Effector memory CD8-positive, alpha-beta T cell (primary cell): ENCODE measurements at regions not wholly inside any gene's neighbourhood (a gene's known extent, or its start where the extent isn't known, plus 50 kb on each side); places are given as distances from the start of the nearest gene placed in this dataset.
"Not testable (repeated sequence)": the region's sequence is repeated elsewhere in the genome, so short reads cannot be mapped to it uniquely, and the experiment has no call there.

ENCODE experiments used
- ATAC-seq: fragments of 150-1000 bp; cut with Tn5 transposase; replicated peaks from 2 replicates; pipeline ENCODE4 v1.10.0; 2021; ENCODE audit warnings: mild to moderate bottlenecking, moderate library complexity
- DNase-seq, 3 experiments: peaks; one replicate each; pipeline ENCODE4 v3.0.0; 2021
- H3K27ac Mint-ChIP-seq, 2 donors: one replicate each; pipeline ENCODE4 v1.8.0; 2022; ENCODE audit warnings: mild to moderate bottlenecking in 2 of 2, mixed read lengths in 2 of 2, moderate library complexity in 2 of 2
- H3K27me3 Mint-ChIP-seq, 2 donors: one replicate each; pipeline ENCODE4 v1.8.0; 2022; ENCODE audit warnings: mixed read lengths in 2 of 2
- H3K36me3 Mint-ChIP-seq: one replicate; pipeline ENCODE4 v1.8.0; 2022; ENCODE audit warnings: mild to moderate bottlenecking, moderate library complexity, mixed read lengths; ENCODE audit not compliant: insufficient read depth
- H3K4me1 Mint-ChIP-seq, 2 donors: one replicate each; pipeline ENCODE4 v1.8.0; 2022; ENCODE audit warnings: low read depth in 2 of 2, mixed read lengths in 2 of 2
- H3K4me3 Mint-ChIP-seq, 2 donors: one replicate each; pipeline ENCODE4 v1.8.0; 2022; ENCODE audit warnings: mild to moderate bottlenecking in 2 of 2, mixed read lengths in 2 of 2, moderate library complexity in 2 of 2
- H3K9me3 Mint-ChIP-seq, 2 donors: one replicate each; pipeline ENCODE4 v1.8.0; 2022; ENCODE audit warnings: mixed read lengths in 2 of 2

DNA sequence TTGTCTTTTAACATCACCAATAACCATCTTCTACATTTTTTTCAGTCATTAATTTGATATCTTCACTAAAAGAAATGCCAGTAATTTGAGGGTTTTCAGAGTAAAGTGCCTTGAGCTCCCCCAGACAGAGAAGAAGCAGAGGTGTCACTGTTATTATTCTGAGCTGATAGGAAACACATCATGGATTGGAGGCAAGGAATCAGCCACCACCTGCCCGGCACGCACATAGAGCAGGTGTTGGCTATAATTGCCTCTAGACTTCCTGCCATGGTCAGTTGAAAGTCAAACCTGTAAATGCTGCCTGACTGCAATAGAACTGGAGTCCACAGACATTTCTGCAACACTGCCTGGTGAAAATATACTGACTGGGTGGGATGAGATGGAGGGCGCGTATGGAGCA is 776.6 kb downstream of the UQCRFS1 start:
- H3K9me3 Mint-ChIP-seq, result peaks cover 9 to 37% of the 10 kb centered on the region in 2 donors
- no peaks in the 10 kb centered on the region for H3K27me3 Mint-ChIP-seq
- no peak for ATAC-seq
- H3K4me3 Mint-ChIP-seq, result peak overlapping the region in 1 of 2 donors; percentile 62
- H3K4me1 Mint-ChIP-seq, result peaks cover 3 to 25% of the 10 kb centered on the region in 2 donors
- H3K36me3 Mint-ChIP-seq, result peaks cover 3% of the 10 kb centered on the region
- H3K27ac Mint-ChIP-seq, result peak overlapping the region in 1 of 2 donors; percentile 91
- DNase-seq, result no peak

- Mint-ChIP-seq H3K27ac (peak overlapping the region; percentile 9 to 91), H3K36me3 (peaks cover 3% of the 10 kb centered on the region), H3K4me1 (peaks cover 3 to 25% of the 10 kb centered on the region in 2 donors), H3K27me3 (no peaks in the 10 kb centered on the region), H3K9me3 (peaks cover 9 to 37% of the 10 kb centered on the region in 2 donors), H3K4me3 (peak overlapping the region; percentile 13 to 62)
- ATAC-seq (peak; percentile 33), DNase-seq (no peak)
Observed at GRCh38 chr19:28435551-28436271, 777.2 kb downstream of the UQCRFS1 start.

- H3K9me3 Mint-ChIP-seq, result peaks cover 9 to 37% of the 10 kb centered on the region in 2 donors
- not testable (repeated sequence) for ATAC-seq, DNase-seq, H3K27me3 Mint-ChIP-seq, H3K4me3 Mint-ChIP-seq, H3K36me3 Mint-ChIP-seq
- peaks cover 3 to 25% of the 10 kb centered on the region in 2 donors for H3K4me1 Mint-ChIP-seq
- peak overlapping the region; percentile 9 to 91 for H3K27ac Mint-ChIP-seq
Observed at GRCh38 chr19:28434794-28435193, 778.2 kb downstream of the UQCRFS1 start.

GRCh38 chr19:28434365-28434764 is 778.6 kb downstream of the UQCRFS1 start:
- H3K27me3 Mint-ChIP-seq, H3K36me3 Mint-ChIP-seq, ATAC-seq, H3K4me3 Mint-ChIP-seq, DNase-seq: not testable (repeated sequence)
- Mint-ChIP-seq H3K4me1 (peaks cover 3 to 25% of the 10 kb centered on the region in 2 donors), H3K9me3 (peaks cover 9 to 37% of the 10 kb centered on the region in 2 donors), H3K27ac (peak overlapping the region in 1 of 2 donors; percentile 91)

- H3K9me3 Mint-ChIP-seq, result peaks cover 9 to 37% of the 10 kb centered on the region in 2 donors
- not testable (repeated sequence) for H3K36me3 Mint-ChIP-seq, H3K27ac Mint-ChIP-seq, H3K27me3 Mint-ChIP-seq, H3K4me3 Mint-ChIP-seq, ATAC-seq, DNase-seq
- peaks cover 3 to 25% of the 10 kb centered on the region in 2 donors for H3K4me1 Mint-ChIP-seq
Observed at GRCh38 chr19:28433166-28433565, 779.8 kb downstream of the UQCRFS1 start.

DNA sequence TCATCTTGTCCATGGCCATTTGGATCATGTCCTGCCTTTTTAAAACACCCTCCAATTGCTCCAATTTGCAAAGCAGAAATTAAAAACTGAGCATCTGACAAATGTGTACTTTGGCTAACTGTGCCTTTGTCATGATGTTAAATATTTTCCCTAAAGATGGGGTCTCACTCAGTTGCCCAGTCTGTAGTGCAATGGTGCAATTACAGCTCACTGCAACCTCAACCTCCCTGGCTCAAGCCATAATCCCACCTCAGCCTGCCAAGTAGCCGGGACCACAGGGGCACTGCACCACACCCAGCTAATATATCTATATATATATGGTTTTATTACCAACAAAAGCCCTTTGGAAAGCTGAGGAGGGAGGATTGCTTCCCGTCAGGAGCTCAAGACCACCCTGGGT is 782.7 kb downstream of the UQCRFS1 start:
- H3K4me3 Mint-ChIP-seq, result no peak overlapping the region
- peaks cover 3 to 5% of the 10 kb centered on the region in 2 donors for H3K4me1 Mint-ChIP-seq
- H3K27ac Mint-ChIP-seq, result no peak overlapping the region
- peaks cover 9 to 36% of the 10 kb centered on the region in 2 donors for H3K9me3 Mint-ChIP-seq
- no peaks in the 10 kb centered on the region for H3K36me3 Mint-ChIP-seq
- no peak for DNase-seq
- ATAC-seq, result no peak
- peaks cover 0 to 8% of the 10 kb centered on the region in 2 donors for H3K27me3 Mint-ChIP-seq

DNA sequence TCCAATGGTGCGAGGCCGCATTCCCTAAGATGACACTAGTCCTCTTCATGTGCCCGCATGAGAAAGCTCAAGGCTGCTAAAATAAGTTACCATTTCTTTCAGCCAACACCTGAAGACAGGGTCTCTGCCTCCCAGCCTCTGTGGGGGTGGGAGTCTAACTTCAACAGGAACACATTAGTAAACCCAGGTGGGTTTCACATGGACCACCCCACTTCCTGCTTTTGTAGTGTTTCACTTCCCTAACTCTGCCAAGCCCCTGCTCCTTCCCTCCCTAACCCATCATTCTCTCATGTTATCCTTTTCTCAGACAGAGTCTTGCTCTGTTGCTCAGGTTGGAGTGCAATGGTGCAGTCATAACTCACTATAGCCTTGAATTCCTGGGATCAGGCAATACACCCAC is 783.6 kb downstream of the UQCRFS1 start:
- H3K9me3 Mint-ChIP-seq, result peaks cover 9 to 27% of the 10 kb centered on the region in 2 donors
- peaks cover 0 to 8% of the 10 kb centered on the region in 2 donors for H3K27me3 Mint-ChIP-seq
- no peak overlapping the region for H3K4me3 Mint-ChIP-seq
- H3K36me3 Mint-ChIP-seq, result no peaks in the 10 kb centered on the region
- H3K4me1 Mint-ChIP-seq, result peaks cover 0 to under 1% of the 10 kb centered on the region in 2 donors
- ATAC-seq (no peak), DNase-seq (no peak)
- H3K27ac Mint-ChIP-seq, result no peak overlapping the region

DNA sequence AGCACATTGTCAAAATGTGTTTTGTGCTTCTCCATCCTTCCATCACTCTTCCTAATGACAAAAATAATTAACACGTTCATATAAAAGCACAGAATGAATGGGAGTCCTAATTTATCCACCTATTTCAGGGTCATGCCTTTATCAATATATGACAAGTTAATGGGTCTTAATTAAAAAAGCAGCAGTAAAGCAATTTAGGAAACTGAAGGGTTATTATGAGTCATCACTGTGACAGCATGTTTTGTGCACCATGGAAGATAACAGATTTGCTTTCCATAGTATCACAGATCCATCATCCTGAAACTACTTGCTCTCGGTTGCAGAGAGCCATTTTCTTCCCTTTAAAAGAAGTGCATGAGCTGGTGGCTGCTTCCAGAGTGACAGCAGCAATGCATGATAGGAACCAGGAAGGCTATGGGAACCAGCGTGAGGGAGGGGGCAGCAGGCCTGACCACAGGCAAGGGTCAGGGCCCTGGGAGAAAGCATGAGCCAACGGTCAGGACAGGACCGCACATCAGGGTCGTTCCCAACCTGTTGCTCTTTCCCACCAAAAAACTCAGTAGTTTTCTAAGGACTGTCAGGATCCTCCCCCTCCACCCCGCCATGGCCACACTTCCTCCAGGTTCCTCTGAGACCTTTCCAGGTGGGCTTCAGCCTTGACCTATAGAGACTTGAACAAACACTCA is 784.1 kb downstream of the UQCRFS1 start:
- Mint-ChIP-seq H3K27me3 (peaks cover 0 to 8% of the 10 kb centered on the region in 2 donors), H3K36me3 (no peaks in the 10 kb centered on the region), H3K4me1 (no peaks in the 10 kb centered on the region), H3K9me3 (peaks cover 9 to 22% of the 10 kb centered on the region in 2 donors), H3K4me3 (no peak overlapping the region), H3K27ac (no peak overlapping the region)
- no peak for ATAC-seq
- DNase-seq, result no peak

DNA sequence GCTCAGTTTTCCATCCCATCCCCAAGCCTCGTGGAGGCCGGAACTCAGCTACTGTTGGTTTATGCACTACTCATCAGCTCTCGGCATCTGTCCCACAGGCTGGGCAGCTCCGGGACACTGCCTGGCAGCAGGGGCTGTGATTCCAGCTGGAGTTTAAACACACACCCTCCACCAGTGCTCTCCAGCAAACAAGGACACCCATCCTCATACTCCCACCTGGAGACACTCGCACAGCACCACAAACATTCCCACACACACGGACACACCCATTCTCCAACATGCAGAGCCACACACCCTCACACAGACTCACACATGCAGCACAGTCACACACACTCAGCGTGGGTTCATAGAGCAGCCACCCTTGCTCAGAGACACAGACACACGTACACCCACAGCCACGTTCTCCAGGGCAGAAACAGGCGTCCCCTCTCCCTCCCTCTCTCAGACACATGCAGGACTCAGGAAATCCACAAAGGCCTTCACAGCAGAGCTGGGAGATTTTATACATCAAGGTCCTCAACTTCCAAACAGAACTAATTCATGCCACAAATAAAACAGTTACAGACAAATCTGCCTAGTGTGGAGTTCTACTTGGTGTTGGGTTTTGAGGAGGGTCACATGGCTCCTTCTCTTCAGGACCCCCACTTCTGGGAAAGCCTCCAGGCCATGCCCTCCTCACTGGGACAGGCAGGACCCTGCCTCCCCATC is 785.4 kb downstream of the UQCRFS1 start:
- Mint-ChIP-seq H3K4me1 (peaks cover 0 to 3% of the 10 kb centered on the region in 2 donors), H3K27ac (no peak overlapping the region), H3K4me3 (no peak overlapping the region), H3K27me3 (peaks cover 0 to 8% of the 10 kb centered on the region in 2 donors), H3K9me3 (peaks cover 6 to 10% of the 10 kb centered on the region in 2 donors), H3K36me3 (no peaks in the 10 kb centered on the region)
- ATAC-seq, result no peak
- no peak for DNase-seq

- ATAC-seq, result no peak
- no peak for DNase-seq
- Mint-ChIP-seq H3K27ac (no peak overlapping the region), H3K9me3 (peaks cover 0 to 2% of the 10 kb centered on the region in 2 donors), H3K36me3 (no peaks in the 10 kb centered on the region), H3K27me3 (peaks cover 6 to 8% of the 10 kb centered on the region in 2 donors), H3K4me1 (peaks cover 0 to 3% of the 10 kb centered on the region in 2 donors), H3K4me3 (no peak overlapping the region)
Observed at GRCh38 chr19:28426730-28427225, 786.2 kb downstream of the UQCRFS1 start.

DNA sequence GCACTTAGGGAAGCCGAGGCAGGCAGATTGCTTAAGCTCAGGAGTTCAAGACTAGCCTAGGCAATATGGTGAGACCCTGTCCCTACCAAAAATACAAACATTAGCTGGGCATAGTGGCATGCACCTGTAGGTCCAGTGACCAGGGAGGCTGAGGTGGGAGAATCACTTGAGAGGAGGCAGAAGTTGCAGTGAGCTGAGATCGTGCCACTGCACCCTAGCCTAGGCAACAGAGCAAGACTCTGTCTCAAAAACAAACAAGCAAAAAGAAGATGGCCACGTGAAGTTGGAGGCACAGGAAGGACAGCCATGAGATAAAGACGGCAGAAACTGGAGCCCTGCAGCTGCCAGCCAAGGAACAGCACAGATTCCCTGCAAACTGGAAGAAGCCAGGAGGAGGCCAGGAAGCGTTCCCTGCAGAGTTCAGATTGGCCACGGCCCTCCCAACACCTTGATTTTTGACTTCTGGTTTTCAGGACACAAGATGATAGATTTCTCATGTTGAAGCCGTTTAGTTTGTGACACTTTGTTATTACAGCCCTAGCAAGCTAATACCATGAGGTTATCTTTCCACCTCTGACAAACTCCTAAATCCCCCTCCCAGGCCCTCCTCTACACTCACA is 786.7 kb downstream of the UQCRFS1 start:
- H3K4me3 Mint-ChIP-seq, result no peak overlapping the region
- no peak for DNase-seq
- peaks cover 0 to 3% of the 10 kb centered on the region in 2 donors for H3K4me1 Mint-ChIP-seq
- no peaks in the 10 kb centered on the region for H3K9me3 Mint-ChIP-seq
- no peak overlapping the region for H3K27ac Mint-ChIP-seq
- peaks cover 8 to 9% of the 10 kb centered on the region in 2 donors for H3K27me3 Mint-ChIP-seq
- ATAC-seq, result no peak
- no peaks in the 10 kb centered on the region for H3K36me3 Mint-ChIP-seq

GRCh38 chr19:28425046-28425931 is 787.7 kb downstream of the UQCRFS1 start:
- peaks cover 8 to 9% of the 10 kb centered on the region in 2 donors for H3K27me3 Mint-ChIP-seq
- no peaks in the 10 kb centered on the region for H3K9me3 Mint-ChIP-seq
- peaks cover 0 to 3% of the 10 kb centered on the region in 2 donors for H3K4me1 Mint-ChIP-seq
- ATAC-seq (no peak), DNase-seq (no peak)
- no peak overlapping the region for H3K27ac Mint-ChIP-seq
- H3K4me3 Mint-ChIP-seq, result no peak overlapping the region
- H3K36me3 Mint-ChIP-seq, result no peaks in the 10 kb centered on the region
